ENCODE measurements at regions not wholly inside any gene's neighbourhood (a gene's known extent, or its start where the extent isn't known, plus 50 kb on each side); places are given as distances from the start of the nearest gene placed in this dataset.
"Not testable (repeated sequence)": the region's sequence is repeated elsewhere in the genome, so short reads cannot be mapped to it uniquely, and the experiment has no call there.

DNA sequence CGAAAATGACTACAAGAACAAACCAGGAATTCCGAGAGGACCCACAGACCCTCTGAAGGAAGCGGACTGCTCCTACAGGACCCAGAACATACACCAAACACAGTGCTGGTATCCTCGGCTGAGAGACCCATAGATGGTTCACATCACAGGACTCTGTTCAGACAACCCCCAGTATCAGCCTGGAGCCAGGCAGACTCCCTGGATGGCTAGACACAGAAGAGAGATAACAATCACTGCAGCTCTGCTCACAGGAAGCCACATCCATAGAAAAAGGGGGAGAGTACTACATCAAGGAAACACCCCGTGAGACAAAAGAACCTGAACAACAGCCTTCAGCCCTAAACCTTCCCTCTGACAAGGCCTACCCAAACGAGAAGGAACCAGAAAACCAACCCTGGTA lies 434.0 kb upstream of the NR5A2 start:
- Histone ChIP-seq H3K36me3 (no peaks in the 10 kb centered on the region), H3K27me3 (no peaks in the 10 kb centered on the region), H3K4me3 (no peak overlapping the region), H3K9me3 (no peaks in the 10 kb centered on the region), H3K27ac (no peak overlapping the region), H3K4me1 (no peaks in the 10 kb centered on the region)
- TF ChIP-seq CTCF (IDR thresholded peaks at IDR 0.05) = no peak
- DNase-seq (ENCODE audit: low spot score in 2 of 2) = no peak
- intact Hi-C loops (cut with DNase I) = no loop called here

DNA sequence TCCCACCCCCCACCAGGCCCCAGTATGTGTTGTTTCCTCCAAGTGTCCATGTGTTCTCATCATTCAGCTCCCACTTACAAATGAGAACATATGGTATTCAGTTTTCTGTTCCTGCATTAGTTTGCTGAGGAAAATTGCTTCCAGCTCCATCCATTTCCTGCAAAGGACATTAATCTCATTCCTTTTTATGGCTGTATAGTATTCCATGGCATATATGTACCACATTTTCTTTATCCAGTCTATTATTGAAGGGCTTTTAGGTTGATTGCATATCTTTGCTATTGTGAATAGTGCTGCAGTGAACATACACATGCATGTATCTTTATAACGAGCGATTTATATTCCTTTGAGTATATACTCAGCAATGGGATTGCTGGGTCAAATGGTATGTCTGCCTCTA lies 431.1 kb upstream of the NR5A2 start:
- intact Hi-C loops (cut with DNase I); H3K27me3 ChIP-seq; H3K36me3 ChIP-seq; H3K4me3 ChIP-seq; H3K4me1 ChIP-seq; H3K9me3 ChIP-seq; DNase-seq (ENCODE audit: low spot score in 2 of 2); H3K27ac ChIP-seq: not testable (repeated sequence)

DNA sequence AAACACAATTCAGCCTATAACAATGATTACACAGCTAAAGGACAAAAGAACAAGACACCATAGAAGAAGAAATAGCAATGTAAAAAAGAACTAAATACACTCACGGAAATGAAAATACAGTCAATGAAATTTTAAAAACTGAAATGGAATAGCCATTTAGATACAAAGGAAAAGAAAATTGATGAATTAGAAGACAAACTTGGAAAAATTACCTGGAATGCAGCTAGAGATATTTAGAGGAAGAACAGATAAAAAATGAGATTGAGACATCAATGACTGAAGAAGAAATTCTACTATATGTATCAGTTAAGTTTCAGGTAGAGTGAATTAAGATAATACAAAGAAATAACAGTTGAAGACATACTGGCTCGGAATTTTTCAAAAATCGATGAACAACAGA lies 430.4 kb upstream of the NR5A2 start:
- TF ChIP-seq CTCF (IDR thresholded peaks at IDR 0.05) = no peak
- Histone ChIP-seq H3K9me3 (no peaks in the 10 kb centered on the region), H3K4me3 (no peak overlapping the region), H3K36me3 (no peaks in the 10 kb centered on the region), H3K27me3 (no peaks in the 10 kb centered on the region), H3K27ac (no peak overlapping the region), H3K4me1 (no peaks in the 10 kb centered on the region)
- intact Hi-C loops (cut with DNase I) = no loop called here
- DNase-seq (ENCODE audit: low spot score in 2 of 2) = no peak

- H3K9me3 ChIP-seq = no peaks in the 10 kb centered on the region
- no peak overlapping the region for H3K4me3 ChIP-seq
- DNase-seq (ENCODE audit: low spot score in 2 of 2) = no peak
- H3K4me1 ChIP-seq = no peaks in the 10 kb centered on the region
- H3K27me3 ChIP-seq = no peaks in the 10 kb centered on the region
- intact Hi-C loops (cut with DNase I) = no loop called here
- no peak for TF ChIP-seq CTCF (IDR thresholded peaks at IDR 0.05)
- H3K36me3 ChIP-seq = no peaks in the 10 kb centered on the region
- H3K27ac ChIP-seq = no peak overlapping the region
These were observed 419.1 kb upstream of the NR5A2 start for GRCh38 chr1:199608414-199608813.

DNA sequence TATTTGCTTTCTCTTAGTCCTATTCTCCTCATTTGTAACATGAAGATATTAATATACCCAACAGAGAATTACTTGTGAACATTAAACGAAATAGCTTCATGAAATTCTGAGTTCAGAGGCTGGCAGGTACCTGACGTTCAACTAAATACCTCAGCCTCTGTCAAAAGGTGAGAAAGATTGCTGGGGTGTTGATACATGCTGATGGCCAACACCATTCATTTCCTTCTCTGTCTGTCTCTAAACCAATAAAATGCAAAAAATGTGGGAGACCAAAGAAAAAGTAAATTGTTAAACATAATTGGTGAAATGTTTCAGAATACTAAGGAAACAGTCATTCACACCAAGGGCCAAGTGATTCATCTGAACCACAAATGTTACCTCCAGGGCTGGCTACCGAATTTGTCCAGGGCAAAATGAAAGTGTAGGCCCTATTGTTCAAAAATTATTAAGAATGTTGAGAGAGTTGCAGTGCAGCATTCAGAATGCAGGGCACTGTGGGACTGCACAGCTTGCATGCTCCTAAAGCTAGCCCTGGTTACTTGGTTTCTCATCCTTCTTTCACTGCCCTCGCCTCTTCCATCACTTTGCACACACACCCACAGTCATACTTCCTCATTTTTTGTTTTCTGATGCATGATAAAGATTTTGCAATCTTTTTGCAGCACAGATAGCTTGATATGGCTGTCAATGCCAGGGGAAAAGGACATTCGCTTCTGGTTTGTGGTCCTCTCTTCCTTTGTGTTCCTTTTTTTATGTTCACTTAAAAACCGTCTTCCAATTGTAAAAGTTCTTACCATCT lies 414.3 kb upstream of the NR5A2 start:
- no peak overlapping the region for H3K4me3 ChIP-seq
- intact Hi-C loops (cut with DNase I) = no loop called here
- no peaks in the 10 kb centered on the region for H3K27me3 ChIP-seq
- TF ChIP-seq CTCF (IDR thresholded peaks at IDR 0.05) = no peak
- H3K27ac ChIP-seq = no peak overlapping the region
- no peaks in the 10 kb centered on the region for H3K36me3 ChIP-seq
- no peaks in the 10 kb centered on the region for H3K4me1 ChIP-seq
- no peak for DNase-seq (ENCODE audit: low spot score in 2 of 2)
- no peaks in the 10 kb centered on the region for H3K9me3 ChIP-seq

- DNase-seq (ENCODE audit: low spot score in 2 of 2) = no peak
- Histone ChIP-seq H3K9me3 (no peaks in the 10 kb centered on the region), H3K4me3 (no peak overlapping the region), H3K4me1 (no peaks in the 10 kb centered on the region), H3K27ac (no peak overlapping the region), H3K27me3 (no peaks in the 10 kb centered on the region), H3K36me3 (no peaks in the 10 kb centered on the region)
- no peak for TF ChIP-seq CTCF (IDR thresholded peaks at IDR 0.05)
- intact Hi-C loops (cut with DNase I) = no loop called here
These were observed 410.6 kb upstream of the NR5A2 start for GRCh38 chr1:199616947-199617346.

All from ascending aorta (tissue), 2 donors.